NCI-H446 (cell line): ENCODE measurements at regions not wholly inside any gene's neighbourhood (a gene's known extent, or its start where the extent isn't known, plus 50 kb on each side); places are given as distances from the start of the nearest gene placed in this dataset.
A peak's percentile ranks its signal among the peaks of the same experiment; 100 is the strongest.

Experiments
- DNase-seq, 2 experiments: peaks; one replicate each; lab custom pipeline; 2025; lab: John Stamatoyannopoulos, UW

DNA sequence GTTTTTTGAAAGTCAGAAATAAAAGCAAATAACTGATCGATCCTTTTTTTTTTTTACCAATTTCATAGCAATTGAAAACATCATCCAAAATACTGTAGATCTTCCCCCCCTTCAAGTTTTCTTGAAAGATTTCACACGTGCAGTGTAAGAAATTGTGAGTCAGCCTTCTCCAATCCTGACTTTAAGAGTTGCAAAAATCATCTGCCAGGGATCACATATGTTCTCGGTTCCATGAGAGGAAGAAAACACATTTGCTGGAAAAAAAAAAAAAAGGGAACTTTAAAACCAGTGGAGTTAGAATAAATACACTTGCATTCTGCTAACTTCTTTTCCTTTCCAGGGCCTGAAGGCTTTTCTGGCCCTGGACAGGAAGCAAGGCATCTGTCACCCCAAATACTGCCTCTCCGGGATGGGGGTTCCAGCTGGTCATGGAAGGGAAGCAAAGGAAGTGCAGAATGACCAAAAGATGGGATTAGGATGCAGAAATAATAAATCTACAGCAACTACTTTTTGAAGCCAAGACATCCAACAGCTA lies 198.4 kb upstream of the KIAA1217 start:
- DNase-seq: no peak

DNA sequence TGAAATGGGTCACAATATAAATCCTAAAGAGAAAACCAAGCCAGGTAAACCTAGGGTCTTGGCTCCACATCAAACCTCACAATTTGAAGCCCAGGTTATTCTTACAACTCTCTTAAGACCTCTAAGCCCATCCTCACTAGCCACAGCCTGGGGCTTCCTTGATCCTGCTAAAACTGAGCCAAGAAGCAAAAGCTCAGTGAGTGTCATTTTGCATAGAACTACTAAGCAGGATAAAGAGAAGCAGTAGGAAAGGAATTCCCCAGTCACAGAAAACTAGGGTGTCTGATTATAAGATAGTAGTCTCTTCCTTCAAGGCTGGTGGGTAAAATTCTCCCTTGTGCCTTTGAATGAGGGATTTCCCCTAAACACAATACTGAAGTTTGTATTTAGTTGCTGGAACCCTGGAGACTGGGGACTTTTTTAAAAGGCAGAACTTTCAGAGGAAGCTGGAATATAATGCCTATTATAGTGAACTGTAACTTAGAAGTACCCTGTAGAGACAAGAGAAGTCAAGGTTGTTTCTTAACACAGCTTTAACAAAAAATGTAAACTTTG lies 196.6 kb upstream of the KIAA1217 start:
- no peak for DNase-seq

DNA sequence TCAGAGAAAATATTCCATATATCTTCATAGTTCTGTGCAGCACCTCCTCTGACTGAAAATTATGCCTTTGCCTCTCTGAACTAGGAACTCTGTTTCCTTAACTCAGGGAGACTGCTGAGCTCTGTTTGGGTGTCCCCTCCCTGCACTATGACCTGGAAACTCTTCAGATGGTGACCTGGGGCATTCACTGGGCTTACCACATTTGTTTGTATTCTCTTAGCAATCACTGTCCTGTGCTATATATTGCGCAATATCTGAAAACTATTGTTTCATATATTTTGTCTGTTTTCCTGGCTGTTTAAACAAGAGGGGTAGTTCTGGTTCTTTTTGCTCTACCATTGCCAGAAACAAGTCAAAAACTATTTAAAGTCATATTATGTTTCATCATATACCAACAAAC lies 181.8 kb upstream of the KIAA1217 start:
- no peak for DNase-seq

DNA sequence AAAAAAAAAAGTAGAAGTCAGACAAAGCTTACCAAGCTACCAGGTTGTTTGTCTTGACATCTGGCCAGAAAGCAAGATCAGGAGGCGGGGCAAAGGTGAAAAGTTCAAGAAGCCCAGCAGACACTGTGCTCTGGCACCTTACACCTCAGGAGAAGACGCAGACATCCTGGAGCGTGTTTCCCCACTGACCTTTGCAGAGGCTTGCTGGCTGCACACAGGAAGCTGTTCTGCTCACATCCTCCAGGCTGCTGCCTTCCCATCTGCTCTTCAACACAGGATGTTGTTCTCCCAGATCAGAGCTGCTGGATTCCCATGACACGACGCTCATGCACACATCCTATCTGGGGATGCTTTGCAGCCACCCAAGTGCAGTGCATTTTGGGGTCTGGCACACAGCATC lies 174.4 kb upstream of the KIAA1217 start:
- no peak for DNase-seq

DNA sequence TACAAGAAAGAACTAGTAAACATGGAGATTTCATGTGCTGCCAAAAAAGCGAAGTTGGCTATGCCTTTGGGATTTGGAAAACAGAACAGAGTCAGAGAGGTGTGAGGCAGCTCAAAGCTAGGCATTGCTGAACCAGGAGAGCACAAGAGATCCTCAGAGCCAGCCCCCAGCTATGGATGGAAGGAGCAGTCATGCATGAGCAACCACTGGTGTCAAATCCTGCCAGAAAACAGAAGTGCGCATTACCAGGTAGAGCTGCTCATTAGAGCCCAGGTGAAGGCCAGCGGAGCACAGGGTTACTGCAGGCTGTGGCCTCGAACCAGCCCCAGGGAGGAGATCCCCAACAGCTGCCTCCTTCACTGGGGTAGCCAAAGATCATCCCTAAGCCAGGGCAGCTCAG lies 173.2 kb upstream of the KIAA1217 start:
- no peak for DNase-seq

DNA sequence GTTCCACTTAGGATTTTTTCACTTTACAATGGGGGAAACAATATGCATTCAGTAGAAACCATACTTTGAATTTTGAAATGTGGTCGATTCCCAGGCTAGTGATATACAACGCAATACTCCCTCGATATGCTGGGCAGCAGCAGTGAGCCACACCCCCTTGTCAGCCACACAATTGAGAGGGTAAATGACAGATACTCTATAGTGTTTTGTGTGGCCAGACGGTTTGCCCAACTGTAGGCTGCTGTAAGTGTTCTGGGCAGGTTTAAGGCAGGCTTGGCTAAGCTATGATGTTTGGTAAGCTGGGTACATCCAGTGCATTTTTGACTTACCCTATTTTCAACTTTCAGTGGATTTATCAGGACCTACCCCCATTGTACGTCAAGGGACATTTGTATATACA lies 169.6 kb upstream of the KIAA1217 start:
- DNase-seq: no peak

DNA sequence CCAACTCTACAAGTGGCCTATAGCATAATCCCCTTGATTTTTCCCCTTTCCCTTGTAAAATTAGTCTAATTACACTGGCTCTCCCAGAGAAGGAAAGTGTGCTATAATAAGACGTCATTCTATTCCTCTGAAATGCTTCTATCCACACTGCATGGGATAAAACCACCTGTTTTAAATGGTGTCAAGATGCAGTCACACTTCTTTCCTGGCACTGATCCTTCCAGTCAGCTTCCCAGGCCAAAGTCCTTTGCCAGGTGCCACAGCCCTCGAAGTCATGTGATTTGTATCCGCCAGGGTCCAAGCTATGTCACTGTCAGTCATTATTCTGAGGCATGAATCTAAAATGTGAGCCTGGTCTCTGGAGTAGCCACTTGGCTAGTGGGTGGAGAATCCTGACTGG lies 169.0 kb upstream of the KIAA1217 start:
- no peak for DNase-seq

DNA sequence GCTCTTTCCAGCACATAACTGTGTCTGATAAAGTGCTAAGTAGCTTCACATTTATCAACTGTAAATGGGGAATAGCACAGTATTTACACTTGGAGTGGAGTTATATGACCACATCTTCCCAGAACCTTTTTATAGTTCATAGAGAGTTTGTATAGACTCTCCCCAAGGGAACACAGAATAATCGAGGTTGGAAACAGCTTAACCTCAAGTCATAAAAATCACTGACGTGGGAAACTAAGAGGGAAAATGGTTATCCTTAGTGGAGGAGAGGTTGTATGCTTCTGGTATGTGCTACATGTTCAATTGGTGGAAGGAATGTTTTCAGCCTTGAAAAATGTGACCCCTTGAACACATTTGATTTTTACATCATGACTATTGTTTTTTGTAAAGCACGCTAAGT lies 167.9 kb upstream of the KIAA1217 start:
- no peak for DNase-seq

DNA sequence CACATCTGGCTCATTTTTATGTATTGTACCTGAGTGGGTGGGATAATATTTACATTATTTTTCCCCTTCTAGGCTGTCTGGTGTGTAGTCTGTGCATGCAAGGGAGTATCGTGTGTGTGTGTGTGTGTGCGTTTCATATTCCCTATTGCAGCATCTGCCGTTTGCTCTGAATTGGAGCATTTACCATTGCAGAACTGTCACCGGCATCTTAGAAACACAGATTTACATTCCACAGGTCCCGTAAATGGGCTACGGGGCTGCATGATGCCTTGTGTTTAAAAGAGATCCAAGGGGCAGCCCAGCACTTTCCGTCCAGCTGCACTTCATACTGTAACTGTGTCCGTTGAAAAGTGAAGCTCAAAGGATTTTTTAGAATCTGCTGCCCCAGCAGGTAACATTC lies 167.1 kb upstream of the KIAA1217 start:
- no peak for DNase-seq

DNA sequence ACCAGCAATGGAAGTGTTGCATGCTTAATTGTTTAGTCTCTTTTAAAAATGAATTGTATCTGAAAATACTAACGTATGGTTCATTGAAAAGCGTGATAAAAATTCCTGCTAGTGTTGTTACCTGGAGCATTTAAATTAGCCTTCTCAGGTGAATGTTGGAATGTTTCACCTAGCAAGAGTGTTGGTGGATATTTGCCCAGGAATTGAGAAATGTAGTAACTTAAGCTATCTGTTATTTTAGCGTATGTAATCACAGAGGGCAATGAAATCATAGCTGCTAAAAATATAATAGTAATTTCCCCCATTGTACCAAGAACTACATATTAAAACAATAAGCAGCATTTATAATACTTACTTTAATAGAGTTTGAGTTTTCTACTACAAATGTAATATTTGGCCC lies 166.1 kb upstream of the KIAA1217 start:
- DNase-seq: no peak

DNA sequence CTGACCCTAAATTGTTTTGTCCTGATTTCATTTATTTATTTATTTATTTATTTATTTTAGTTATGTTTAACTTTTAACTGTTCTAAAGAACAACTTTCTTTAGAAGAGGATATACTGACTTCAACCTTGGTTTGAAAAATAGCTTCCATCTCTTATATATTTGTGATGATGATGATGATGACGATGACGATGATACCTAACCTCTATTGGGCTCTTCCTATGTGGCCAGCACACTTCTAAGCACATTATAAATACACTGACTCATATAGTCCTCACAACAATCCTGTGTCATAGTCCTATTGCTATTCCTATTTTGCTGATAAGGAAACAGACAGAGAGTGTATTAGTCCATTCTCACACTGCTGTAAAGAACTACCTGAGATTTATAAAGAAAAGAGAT lies 162.9 kb upstream of the KIAA1217 start:
- DNase-seq: no peak

DNA sequence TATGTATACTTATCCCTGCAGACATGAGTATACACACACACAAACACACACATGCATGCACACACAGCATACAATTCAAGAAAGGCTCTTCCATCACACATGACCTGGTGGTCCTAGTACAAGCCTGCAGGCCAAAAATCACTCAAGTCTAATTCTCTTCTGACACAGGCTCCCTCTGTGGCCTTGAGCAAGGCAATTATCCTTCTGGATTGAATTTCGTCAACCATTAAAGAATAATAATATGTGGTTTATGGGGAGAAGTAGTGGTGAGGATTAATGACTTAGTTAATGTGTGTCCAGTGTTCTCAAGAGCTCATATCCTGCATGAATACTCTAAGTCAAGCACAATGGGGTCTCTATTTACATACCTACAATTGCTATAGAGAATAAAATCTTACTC lies 161.8 kb upstream of the KIAA1217 start:
- no peak for DNase-seq

DNA sequence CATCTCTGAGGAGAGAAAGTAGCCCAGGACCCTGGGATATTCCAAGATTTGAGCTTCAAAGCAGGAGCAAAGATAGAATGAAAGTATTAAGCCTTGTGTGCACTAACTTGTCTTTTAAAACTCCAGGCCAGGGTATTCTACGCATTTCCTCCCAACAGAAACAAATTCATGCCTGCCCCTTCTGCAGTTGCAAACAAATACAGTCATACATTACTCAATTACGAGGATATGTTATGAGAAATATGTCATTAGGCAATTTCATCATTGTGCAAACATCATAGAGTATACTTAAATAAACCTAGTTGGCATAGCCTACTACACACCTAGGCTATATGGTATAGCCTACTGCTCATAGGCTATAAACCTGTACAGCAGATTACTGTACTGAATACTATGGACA lies 154.5 kb upstream of the KIAA1217 start:
- DNase-seq: no peak

DNA sequence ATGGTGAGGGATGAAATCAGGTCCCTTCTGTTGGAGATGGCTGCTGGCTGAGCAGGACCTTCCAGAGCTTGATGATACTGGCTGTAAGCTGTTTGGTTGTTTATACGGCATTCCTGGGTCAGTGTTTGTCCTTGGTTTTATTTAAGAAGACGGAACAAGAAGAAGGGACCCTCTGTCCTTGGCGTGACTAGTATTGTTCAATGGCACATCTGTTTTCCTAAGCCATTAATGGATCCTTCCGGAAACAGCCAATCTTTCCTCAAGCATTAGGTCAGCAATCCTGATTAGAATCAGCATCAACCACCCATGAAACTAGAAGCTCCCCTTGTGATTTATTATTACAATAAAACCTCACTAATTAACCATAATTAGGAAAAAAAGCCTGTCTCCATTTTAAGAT lies 128.7 kb upstream of the KIAA1217 start:
- no peak for DNase-seq

DNA sequence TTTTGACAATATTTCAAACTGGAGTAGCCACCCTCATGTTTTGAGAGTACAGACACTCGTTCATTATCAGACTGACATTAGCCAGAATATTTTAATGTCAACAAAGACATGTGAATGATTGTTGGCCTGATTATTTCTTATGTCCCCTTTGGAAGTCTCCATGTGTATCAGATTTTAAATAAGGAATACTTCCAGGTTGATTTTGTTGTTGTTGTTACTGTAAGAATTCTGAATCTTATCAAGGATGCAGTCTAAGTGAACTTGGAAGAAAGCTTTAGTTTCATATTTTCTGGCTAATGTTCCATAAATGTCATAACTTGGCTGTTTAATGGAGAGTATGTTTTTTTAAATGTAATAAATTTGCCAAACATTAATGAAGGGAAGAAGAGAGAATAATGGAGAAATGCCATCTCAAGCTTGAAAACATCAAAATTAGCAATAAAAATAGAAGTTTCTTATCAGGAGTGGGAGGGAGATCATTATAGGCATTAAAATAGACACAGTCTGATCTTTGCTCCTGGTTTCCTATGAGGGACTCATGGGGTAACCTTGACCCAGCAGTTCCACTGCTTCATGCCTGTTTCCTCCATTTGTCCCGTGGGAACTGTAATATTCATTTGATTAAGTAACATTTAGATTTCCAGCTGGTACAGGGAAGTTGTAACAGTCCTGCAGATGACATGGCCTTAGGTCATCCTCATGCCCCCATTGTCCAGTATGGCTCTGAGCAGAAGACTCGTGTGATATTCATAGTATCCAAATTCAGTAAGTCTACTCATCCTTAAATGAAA lies 122.4 kb upstream of the KIAA1217 start:
- no peak for DNase-seq

DNA sequence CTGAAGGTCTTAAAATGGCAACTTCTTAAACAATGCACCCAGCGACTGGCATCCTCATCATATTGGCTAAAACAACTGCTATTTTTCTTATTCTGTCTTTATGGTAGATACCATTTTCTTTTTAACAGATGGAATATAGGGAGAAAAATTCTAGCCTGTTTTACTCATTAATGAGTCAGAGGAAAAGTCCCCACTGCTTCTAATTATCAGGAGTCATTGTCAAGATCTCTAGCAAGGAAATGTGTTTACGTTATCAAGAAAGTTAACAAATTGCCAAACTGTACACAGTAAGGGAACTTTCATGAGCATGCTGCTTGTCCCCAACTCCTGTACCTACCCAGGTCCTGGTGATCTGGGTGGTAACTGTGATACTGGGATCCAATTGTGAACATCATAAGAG lies 117.7 kb upstream of the KIAA1217 start:
- no peak for DNase-seq

DNA sequence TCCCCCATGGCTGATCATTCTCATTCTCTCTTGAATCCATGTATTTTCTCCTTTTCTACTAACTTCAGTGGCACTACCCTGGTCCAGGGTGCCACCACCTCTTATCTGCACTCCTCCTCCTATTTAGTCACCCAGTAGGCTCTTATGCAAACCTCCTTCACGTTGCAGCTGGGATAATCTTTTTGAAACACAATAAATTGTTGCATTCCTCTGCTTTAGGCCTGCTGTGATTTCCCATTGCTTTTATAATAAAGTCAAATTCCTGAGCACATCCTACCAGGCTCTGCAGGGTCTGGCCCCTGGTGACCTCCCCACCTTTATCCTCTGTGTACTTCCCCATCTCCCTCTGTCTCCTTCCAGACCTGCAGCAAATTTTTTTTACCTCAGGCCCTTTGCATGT lies 112.7 kb upstream of the KIAA1217 start:
- DNase-seq: no peak

DNA sequence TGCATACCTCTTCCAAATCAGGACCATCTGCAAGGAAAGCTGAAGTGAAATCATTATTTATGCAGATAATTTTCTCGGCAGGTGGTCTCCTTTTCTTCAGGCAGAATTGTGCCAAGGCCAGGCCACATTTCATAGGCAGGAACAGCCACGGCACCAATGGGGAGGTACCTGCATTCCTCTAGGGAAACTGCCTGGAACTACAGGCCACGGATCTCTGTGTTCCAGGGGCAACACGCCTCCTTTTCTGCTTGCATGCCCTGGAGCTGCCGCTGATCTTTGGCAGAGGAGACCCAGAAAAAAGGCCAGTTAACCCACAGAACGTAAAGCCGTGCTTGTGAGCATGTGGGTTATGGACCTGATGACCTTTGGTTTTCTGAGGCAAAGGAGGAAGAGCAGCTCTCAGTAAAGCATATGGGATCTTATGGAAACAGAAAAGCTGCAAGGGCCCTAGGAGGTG lies 111.2 kb upstream of the KIAA1217 start:
- no peak for DNase-seq

DNA sequence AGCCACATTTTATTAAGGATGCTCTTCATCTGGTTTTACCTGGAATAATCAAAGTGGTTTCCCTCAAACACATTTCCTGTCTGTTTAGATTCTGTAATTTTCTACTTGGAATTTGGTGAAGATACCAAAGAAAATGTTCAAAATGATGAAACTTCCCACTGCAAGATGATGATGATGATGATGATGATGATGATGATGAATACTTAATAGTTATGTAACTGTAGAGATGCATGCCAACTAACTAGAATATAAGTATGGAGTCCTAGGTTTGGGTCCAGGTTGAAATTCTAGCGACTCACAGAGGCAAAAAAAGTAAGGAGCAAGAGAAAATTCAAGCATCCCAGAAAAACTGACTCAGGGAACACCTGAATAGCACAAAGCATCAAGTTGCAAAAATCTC lies 104.0 kb upstream of the KIAA1217 start:
- DNase-seq: no peak

DNA sequence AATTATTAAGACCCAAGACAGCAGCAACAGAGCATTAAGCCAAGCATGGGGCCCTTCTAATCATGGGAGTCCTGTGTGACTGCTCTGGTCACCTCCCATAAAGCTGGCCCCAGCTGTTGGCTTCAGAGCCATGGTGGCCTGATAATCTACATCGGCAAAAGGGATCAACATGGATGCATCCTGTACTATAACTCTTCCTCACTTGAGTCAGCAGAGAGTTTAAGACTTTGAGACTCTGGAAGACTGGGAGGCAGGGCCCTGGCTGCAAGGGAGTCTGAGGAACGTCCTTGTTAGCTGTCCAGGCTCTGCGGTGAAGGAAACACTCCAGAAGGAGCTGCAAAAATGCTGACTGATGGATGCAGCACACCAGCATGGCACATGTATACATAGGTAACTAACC lies 95.0 kb upstream of the KIAA1217 start:
- DNase-seq: no peak

DNA sequence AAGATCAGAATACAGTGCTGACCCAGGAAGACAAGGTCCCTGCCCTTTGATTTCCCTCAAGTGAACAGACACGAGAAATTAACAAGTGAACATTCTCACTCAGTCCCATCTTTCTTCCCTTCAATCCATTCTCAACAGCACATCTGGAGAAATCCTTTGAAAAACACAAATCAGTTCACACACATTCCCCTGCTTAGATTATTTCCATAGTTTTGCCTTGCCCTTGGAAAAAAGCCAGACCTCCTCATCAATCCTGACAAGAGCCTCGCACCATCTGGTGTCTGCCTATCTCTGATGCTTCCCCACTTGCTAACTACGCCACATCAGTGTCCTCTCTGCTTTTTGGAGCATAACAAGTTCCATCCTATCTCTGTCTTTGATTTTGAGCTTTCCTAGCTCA lies 94.4 kb upstream of the KIAA1217 start:
- DNase-seq: peak in 1 of 2 experiments; percentile 19

DNA sequence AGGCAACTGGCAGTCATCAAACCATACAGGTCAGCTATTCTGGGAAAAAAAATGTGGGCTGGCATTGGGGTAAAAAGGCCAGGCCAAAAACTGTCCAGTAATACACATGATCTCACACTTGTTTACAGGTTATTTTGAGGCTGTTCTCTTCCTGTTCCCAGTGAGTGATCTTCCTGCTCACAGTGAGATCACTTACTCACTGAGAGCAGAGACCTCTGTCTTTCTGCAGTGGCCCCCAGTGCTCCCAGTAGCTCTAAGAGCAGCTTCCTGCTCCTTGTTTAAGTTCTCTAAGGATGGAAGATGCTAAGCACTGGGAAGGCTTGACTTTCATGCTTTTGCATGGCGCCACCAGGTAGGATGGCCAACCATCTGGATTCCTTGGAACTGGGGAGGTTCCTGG lies 93.5 kb upstream of the KIAA1217 start:
- DNase-seq: no peak

DNA sequence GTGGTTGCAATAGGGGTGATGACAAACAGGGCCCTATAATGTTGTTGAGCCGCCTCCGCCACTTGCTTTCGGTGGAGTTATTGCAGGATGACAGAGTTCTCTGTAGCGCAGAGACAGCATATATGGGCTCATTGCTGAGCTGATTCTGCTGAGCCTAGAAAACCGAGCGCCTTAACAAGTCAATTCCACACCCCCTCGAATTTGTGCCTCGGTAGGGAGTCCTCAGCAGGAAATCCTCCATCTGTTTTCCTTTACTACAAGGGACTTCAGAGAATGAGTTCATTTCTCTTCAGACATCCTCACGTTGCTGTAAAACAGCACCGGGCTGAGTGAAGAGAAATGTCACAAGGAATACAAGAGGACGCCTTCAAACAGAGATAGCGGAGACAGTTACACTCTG lies 90.7 kb upstream of the KIAA1217 start:
- DNase-seq: no peak

DNA sequence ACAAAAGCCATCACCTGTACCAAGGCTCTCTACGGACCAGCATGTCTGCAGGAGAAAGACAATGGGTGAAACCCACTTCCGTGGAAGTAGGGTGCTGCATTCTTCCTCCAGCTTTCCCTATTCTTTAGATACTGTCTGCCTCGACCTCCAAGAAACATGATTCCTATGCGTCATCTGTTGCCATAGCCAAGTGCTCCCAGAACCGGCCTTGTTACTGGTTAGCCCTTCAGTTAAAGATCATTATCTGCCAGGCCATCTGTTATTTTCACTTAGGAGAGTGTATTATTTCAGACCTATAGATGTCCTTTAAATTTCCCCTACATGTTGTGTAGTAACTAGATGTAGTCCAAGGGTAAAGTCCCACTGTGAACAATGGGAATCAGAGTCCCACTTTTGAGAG lies 89.0 kb upstream of the KIAA1217 start:
- no peak for DNase-seq
